HG03175 (cell line): ENCODE measurements at regions not wholly inside any gene's neighbourhood (a gene's known extent, or its start where the extent isn't known, plus 50 kb on each side); places are given as distances from the start of the nearest gene placed in this dataset.
"Not testable (repeated sequence)": the region's sequence is repeated elsewhere in the genome, so short reads cannot be mapped to it uniquely, and the experiment has no call there.

Source experiments
- ATAC-seq: cut with Tn5 transposase; IDR thresholded peaks from one replicate; pipeline ENCODE4 v1.9.1; 2021; ENCODE audit warnings: mild to moderate bottlenecking, moderate library complexity; ENCODE audit not compliant: unreplicated experiment

DNA sequence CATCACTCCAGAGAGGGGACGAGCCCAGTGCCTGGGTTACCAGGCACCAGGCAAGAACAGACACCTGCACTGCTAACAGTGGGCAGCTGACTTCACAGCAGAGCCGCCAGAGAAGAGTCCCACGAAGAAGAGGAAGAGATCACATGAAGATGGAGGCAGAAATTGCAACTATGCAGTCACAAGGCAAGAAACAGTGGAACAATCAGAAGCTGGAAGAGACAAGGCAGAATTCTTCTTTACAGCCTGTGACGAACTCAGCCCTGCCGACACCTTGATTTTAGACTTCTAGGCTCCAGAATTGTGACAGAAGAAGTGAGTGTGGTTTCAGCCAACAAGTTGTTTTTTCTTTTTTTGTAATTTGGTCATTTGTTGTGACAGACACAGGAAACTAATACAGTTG is 59.2 kb downstream of the IL12A start:
- no peak for ATAC-seq

DNA sequence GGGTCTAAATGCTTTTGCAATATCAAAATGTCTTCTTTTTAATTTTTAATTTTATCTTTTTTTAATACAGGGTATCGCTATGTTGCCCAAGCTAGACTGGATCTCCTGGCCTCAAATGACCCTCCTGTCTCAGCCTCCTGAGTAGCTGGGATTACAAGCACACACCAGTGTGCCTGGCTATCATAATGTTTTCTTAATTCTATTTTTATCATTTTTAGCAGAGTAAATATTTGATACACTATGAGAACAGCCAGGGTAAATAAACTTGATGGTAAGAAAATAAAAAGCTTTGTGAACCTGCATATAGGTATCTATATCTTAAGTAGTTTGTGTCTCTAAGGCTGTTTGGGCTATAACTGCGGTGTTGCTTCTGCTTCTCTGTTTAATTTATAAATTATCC is 60.4 kb downstream of the IL12A start:
- ATAC-seq: no peak

GRCh38 chr3:160049565-160049964 is 60.9 kb downstream of the IL12A start:
- ATAC-seq: no peak

DNA sequence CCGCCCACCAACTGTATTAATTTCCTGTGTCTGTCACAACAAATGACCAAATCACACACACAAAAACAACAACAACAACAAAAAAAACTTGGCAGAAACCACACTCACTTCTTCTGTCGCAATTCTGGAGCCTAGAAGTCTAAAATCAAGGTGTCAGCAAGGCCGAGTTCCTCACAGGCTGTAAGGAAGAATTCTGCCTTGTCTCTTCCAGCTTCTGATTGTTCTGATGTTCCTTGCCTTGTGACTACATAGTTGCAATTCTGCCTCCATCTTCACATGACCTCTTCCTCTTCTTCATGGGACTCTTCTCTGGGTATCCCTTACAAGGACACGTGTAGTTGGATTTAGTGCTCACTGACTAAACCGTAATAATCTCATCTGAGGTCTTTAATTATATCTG is 61.4 kb downstream of the IL12A start:
- no peak for ATAC-seq

DNA sequence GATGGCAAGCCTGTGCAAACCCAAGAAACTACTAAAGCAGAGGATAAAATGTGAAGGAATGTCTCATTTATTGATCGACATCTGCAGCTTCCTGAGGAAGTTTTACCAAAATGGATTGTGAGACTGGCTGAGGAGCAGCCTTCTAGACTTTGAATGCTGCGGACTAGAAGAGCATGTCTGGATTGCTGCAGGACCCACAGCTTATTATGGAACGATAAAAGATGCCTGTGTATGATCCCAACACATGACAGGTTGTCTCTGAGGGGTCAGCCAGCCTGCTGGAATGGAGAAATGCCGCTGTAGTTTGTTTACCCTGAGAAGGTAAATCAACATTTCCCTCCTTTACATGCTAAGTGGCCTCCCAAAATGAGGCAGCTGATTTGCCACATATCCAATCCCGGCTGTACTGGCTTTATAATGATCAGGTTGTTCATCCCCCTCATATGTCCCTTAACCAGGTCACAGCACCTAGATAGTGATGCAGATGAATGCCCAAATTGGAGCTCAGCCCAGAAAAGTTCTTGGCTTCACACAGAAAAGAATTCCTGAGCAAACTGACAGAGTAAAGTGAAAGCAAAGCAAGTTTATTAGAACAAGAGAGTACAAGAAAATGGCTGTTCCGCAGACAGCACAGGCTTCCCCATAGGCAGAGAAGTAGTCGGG is 63.9 kb downstream of the IL12A start:
- ATAC-seq: no peak

DNA sequence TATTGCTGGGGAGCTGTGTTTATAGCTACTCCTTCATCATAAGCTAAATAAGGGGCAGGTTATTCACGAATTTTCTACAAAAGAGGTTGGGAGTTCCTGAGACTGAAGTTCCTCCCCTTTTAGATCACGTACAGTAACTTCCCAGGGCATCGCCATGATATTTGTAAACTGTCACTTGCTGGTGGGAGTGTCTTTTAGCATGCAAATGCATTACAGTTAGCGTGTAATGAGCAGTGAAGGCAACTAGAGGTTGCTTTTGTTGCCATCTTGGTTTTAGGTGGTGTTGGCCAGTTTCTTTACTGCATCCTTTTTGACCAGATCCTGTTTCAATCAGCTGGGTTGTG is 64.4 kb downstream of the IL12A start:
- no peak for ATAC-seq

DNA sequence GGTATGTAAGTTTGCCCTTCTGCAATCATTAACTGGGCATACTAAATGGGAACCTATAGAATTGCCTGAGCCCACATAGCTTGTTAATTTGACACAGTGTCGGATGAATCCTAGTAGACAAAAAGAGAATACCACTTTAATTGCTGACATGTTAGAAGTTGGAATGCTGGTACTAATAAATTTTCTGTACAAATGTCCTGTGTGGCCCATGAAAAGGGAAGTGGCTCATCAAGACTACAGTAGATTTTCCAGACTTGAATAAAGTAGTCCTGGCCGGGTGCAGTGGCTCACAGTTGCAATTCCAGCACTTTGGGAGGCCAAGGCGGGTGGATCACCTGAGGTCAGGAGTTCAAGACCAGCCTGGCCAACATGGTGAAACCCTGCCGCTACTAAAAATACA is 66.2 kb downstream of the IL12A start:
- not testable (repeated sequence) for ATAC-seq

DNA sequence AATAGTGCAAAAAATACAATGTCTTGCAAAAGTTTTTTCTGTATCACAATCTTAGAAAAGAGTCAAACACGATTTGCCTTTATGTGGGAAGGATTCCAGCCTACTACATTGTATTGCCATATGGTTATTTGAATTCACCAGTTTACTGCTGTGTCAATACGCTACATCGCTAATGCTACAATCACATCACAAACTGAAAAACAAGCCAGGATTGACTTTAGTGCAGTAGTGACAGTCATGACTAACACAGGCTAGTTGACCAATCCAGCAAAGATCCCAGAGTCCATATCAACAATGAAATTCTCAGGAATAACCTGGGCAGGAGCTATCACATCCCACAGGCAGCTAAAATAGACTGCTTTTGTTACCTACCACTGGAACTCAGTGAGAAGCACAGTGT is 67.0 kb downstream of the IL12A start:
- ATAC-seq: no peak

DNA sequence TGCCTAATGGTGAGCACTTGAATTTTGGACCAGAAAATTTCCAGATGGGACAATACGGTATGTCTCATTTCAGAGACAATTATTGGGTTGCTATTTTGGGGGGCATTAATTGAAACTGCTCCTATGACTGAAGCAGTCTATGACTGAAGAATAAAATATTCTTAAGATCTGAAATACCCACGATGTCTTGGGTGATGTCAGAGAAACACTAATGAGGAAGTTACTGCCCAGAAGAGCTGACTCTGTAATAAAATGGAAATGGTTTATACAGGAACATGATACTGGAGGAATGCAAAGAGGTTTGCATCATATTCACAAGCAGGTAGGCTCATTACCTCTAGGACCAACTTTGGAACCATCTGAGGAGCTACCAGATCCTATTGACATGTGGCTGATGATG is 68.7 kb downstream of the IL12A start:
- no peak for ATAC-seq

- no peak for ATAC-seq
Observed at GRCh38 chr3:160060409-160061027, 71.9 kb downstream of the IL12A start.

GRCh38 chr3:160061525-160061924 is 72.9 kb downstream of the IL12A start:
- no peak for ATAC-seq

DNA sequence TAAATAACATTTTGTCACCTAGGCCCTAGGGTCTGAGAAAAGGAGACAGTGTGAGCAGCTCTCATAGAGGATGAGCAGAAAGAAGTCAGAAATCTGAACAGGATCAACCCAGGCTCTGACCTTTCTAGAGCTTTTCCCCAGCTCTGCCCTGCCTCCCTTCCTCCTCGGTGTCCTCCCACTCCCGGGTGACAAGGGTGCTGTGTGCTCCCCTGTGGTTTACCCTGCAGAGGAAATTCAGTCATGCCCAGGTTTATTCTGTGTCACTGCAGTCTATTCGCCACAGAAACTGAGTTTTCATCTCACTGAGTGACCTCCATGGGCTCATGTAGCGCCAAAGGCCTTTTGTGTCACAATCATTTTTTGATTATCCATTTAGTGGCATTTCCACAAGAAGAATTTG is 76.6 kb downstream of the IL12A start:
- no peak for ATAC-seq

DNA sequence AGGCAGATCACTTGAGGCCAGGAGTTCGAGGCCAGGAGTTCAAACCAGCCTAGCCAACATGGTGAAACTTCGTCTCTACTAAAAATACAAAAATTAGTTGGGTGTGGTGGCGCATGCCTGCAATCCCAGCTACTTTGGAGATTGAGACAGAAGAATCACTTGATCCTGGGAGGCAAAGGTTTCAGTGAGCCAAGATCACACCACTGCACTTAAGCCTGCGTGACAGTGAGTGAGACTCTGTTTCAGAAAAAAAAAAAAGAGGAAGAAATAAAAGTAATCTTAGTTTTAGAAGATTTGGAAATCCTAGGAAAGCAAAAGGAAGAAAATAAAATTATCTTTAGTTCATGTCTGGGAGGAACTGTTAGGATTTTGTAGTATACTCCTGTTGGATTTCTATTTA is 77.2 kb downstream of the IL12A start:
- no peak for ATAC-seq

DNA sequence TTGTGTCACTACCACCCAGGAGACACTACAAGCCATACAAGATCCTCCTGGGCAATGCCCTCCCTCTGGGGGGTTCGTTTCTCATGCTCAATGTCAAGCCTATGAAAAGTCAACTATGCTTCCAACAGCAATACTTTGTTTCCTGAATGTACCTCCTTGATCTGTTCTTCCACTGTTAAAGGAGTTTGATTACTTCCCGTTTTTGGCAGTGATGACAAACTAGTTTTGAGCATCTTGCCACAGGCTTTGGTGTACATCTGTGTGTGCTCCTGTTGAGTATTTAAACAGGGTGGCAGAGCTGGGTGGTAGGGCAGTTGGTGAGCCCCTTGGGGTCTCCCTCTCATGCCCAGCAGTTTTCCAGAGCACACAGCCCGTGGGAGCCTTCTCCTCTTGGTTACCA is 81.4 kb downstream of the IL12A start:
- ATAC-seq: no peak

- ATAC-seq: no peak
Observed at GRCh38 chr3:160076519-160076918, 87.9 kb downstream of the IL12A start.

DNA sequence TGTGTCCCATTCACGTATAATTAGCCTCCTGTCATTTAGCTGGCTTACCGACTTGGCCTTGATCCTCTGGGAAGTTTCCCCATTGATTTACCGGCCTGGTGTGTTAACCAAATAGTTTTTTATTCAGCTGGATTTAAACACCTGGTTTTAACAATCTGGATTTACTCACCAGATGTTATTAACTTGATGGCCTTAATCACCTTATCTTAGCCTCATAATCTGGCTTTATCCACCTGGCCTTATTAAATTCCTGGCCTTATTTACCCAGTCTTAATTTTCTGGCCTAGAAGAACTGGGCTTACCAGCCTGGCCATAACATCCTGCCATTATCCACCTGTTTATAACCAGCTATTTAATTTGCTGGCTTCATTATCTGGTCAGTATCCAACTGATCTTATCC is 89.9 kb downstream of the IL12A start:
- no peak for ATAC-seq

- no peak for ATAC-seq
Observed at GRCh38 chr3:160081958-160082533, 93.4 kb downstream of the IL12A start.

DNA sequence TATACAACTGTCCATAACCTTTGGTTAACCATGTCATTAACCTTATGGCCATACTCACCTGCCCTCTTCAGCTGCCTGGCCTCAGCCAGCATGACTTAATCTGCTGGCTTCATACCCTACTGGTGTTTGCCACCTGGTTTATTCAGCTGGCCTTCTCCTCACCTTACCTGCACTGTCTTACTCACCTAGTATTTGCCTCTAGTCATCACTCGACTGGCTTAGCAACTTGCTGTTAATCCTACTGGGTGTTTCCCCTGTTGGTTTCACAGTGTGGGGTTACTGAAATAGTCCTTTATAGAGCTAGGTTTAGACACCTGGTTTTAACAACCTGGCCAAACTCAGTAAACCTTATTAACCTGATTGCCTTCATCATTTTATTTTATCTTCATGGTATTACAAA is 96.4 kb downstream of the IL12A start:
- no peak for ATAC-seq

DNA sequence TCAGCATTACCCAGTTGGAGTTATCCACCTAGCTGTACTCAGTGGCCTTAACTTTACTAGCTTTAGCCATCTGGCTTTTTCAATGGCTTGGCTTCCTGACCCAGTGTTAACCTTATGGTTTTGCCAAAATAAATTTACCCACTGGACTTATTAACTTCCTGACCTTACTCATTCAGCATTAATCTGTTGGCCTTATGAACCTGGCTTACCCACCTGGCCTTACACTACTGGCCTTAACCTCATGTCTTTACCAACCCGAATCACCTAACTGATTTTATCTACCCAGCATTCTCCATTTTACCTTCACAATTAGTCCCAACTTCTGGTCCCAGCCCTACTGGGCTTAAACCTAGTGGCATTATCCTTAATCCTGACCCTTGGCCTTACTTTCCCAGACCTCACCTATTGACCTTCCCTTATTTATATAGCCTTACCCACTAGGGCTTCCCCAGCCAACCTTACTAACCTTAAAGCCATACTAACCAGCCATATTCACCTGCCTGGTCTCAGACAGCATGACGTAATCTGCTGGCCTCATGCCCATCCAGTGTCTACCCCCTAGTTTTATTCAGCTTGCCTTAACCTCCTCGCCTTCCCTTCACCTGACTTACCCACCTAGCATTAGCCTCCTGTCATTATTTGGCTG is 100.0 kb downstream of the IL12A start:
- ATAC-seq: no peak

- ATAC-seq: no peak
Observed at GRCh38 chr3:160090653-160091052, 102.0 kb downstream of the IL12A start.

DNA sequence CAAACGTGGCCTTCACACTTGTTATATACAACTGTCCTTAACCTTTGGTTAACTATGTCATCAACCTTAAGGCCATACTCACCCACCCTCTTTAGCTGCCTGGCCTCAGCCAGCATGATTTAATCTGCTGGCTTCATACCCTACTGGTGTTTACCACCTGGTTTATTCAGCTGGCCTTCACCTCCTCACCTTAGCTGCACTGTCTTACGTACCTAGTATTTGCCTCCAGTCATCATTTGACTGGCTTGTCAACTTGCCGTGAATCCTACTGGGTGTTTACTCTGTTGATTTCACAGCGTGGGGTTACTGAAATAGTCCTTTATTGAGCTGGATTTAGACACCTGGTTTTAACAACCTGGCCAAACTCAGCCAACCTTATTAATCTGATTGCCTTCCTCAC is 102.8 kb downstream of the IL12A start:
- ATAC-seq: no peak

- no peak for ATAC-seq
Observed at GRCh38 chr3:160092760-160093159, 104.1 kb downstream of the IL12A start.
